Gastrocnemius medialis (tissue), 4 donors: ENCODE measurements at regions not wholly inside any gene's neighbourhood (a gene's known extent, or its start where the extent isn't known, plus 50 kb on each side); places are given as distances from the start of the nearest gene placed in this dataset.

Experiments
- ATAC-seq, 2 donors: fragments of 150-250 bp; one replicate each; pipeline ENCODE4 v1.9.1; 2016
- DNase-seq, 2 donors: peaks; one replicate each; pipeline ENCODE4 v3.0.0-alpha.2; 2019
- H3K27ac ChIP-seq, 4 donors: fragments of 200-600 bp; sonication (generic); 1 replicate in 1 of 4; 2 replicates in 3 of 4; pipeline ENCODE4 v1.5.1; 2016 to 2018; ENCODE audit warnings: mild to moderate bottlenecking in 2 of 4, moderate library complexity in 1 of 4
- H3K27me3 ChIP-seq, 3 donors: fragments of 200-600 bp; sonication (generic) in 2 of 3; 1 replicate in 1 of 3; 2 replicates in 2 of 3; pipeline versions ENCODE4 v1.5.1 to v1.6.0; 2016 to 2019; ENCODE audit warnings: mild to moderate bottlenecking in 1 of 3, moderate library complexity in 1 of 3
- H3K36me3 ChIP-seq, 2 donors: fragments of 200-600 bp; sonication (generic) in 1 of 2; one replicate each; pipeline ENCODE4 v1.5.1; 2017 to 2018
- H3K4me1 ChIP-seq, 2 donors: fragments of 200-600 bp; sonication (generic) in 1 of 2; one replicate each; pipeline ENCODE4 v1.5.1; 2016 to 2017; ENCODE audit warnings: mild to moderate bottlenecking in 2 of 2
- H3K4me3 ChIP-seq, 4 donors: fragments of 200-600 bp; sonication (generic) in 3 of 4; 1 replicate in 1 of 4; 2 replicates in 3 of 4; pipeline ENCODE4 v1.5.1; 2016 to 2019; ENCODE audit warnings: mild to moderate bottlenecking in 2 of 4
- H3K9me3 ChIP-seq, 3 donors: fragments of 200-600 bp; sonication (generic) in 2 of 3; 1 replicate in 1 of 3; 2 replicates in 2 of 3; pipeline ENCODE4 v1.5.1; 2016 to 2019
- POLR2A ChIP-seq, 2 donors: fragments of 450-650 bp; IDR thresholded peaks; one replicate each; pipeline ENCODE4 v1.6.1; 2017; ENCODE audit warnings: antibody characterized with exemption in 2 of 2, mild to moderate bottlenecking in 2 of 2, moderate library complexity in 2 of 2
- in situ Hi-C, 4 donors: fragments of 200-750 bp; cut with MboI; loops; one replicate each; pipeline versions ENCODE4 v1.15.0 to v1.8.0; 2017; ENCODE audit warnings: low sequenced_read_pairs in 4 of 4
- intact Hi-C: fragments of 100-400 bp; cut with DNase I; formaldehyde crosslinking; loops from one replicate; pipeline ENCODE4 v1.15.1; 2023; ENCODE audit warnings: low total_unique reads
- TF ChIP-seq, protein P1 (sequence below), 5 experiments: fragments of 450-650 bp in 3 of 5; fragments of 200-600 bp in 2 of 5; sonication (generic) in 2 of 5; IDR thresholded peaks in 4 of 5; conservative IDR thresholded peaks in 1 of 5; 1 replicate in 4 of 5; 2 replicates in 1 of 5; pipeline ENCODE4 v1.5.1; 2016 to 2019; ENCODE audit warnings: antibody characterized with exemption in 5 of 5, mild to moderate bottlenecking in 3 of 5, moderate library complexity in 3 of 5

GRCh38 chr16:86100205-86101136, 201.5 kb downstream of the IRF8 start:
- no peaks in the 10 kb centered on the region for H3K4me1 ChIP-seq
- in situ Hi-C loops (no loop called here), intact Hi-C loops (no loop called here)
- no peaks in the 10 kb centered on the region for H3K36me3 ChIP-seq
- H3K9me3 ChIP-seq = no peaks in the 10 kb centered on the region
- H3K27me3 ChIP-seq = peaks cover 9 to 26% (median 20%) of the 10 kb centered on the region in 3 donors
- TF ChIP-seq POLR2A (IDR thresholded peaks at IDR 0.05) = no peak
- TF ChIP-seq, protein P1, sequence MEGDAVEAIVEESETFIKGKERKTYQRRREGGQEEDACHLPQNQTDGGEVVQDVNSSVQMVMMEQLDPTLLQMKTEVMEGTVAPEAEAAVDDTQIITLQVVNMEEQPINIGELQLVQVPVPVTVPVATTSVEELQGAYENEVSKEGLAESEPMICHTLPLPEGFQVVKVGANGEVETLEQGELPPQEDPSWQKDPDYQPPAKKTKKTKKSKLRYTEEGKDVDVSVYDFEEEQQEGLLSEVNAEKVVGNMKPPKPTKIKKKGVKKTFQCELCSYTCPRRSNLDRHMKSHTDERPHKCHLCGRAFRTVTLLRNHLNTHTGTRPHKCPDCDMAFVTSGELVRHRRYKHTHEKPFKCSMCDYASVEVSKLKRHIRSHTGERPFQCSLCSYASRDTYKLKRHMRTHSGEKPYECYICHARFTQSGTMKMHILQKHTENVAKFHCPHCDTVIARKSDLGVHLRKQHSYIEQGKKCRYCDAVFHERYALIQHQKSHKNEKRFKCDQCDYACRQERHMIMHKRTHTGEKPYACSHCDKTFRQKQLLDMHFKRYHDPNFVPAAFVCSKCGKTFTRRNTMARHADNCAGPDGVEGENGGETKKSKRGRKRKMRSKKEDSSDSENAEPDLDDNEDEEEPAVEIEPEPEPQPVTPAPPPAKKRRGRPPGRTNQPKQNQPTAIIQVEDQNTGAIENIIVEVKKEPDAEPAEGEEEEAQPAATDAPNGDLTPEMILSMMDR (IDR thresholded peaks at IDR 0.05 in 4 of 5, conservative IDR thresholded peaks at IDR 0.05 in 1 of 5) = no peak
- DNase-seq (no peak), ATAC-seq (no peak)
- H3K27ac ChIP-seq = no peak overlapping the region
- no peak overlapping the region for H3K4me3 ChIP-seq

- in situ Hi-C loops = no loop called here
- ATAC-seq (no peak), DNase-seq (no peak)
- TF ChIP-seq POLR2A (IDR thresholded peaks at IDR 0.05) = no peak
- no peak overlapping the region for H3K4me3 ChIP-seq
- no peaks in the 10 kb centered on the region for H3K36me3 ChIP-seq
- H3K9me3 ChIP-seq = no peaks in the 10 kb centered on the region
- intact Hi-C loops = no loop called here
- H3K4me1 ChIP-seq = no peaks in the 10 kb centered on the region
- H3K27ac ChIP-seq = no peak overlapping the region
- H3K27me3 ChIP-seq = peaks cover 9 to 29% (median 20%) of the 10 kb centered on the region in 3 donors
These were observed 202.4 kb downstream of the IRF8 start for GRCh38 chr16:86101137-86101896.

GRCh38 chr16:86101897-86102157, 202.9 kb downstream of the IRF8 start:
- peaks cover 9 to 29% (median 20%) of the 10 kb centered on the region in 3 donors for H3K27me3 ChIP-seq
- no peak for TF ChIP-seq POLR2A (IDR thresholded peaks at IDR 0.05)
- TF ChIP-seq, protein P1 (IDR thresholded peaks at IDR 0.05 in 4 of 5, conservative IDR thresholded peaks at IDR 0.05 in 1 of 5) = no peak
- no peak overlapping the region for H3K4me3 ChIP-seq
- no peaks in the 10 kb centered on the region for H3K36me3 ChIP-seq
- intact Hi-C loops (no loop called here), in situ Hi-C loops (no loop called here)
- ATAC-seq (no peak), DNase-seq (no peak)
- no peaks in the 10 kb centered on the region for H3K9me3 ChIP-seq
- no peak overlapping the region for H3K27ac ChIP-seq
- no peaks in the 10 kb centered on the region for H3K4me1 ChIP-seq

DNA sequence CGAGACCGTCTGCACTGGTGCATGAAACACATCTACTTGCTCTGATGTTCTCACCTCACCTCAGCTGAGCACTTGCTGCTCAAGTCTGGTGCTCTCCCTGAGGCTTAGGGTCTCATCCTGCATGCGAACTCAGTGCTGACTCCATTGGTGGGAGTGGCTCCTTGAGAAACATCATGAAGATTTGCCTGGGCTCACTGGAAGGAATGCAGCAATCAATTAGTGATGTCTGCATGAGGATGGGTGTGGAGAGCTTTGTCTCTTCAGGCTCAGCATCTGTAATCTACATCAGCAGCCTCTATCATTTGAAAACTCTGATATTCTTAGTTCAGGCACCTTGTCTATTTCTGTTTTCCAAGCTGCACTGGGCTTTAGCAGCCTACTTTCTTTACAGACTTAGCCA, 204.4 kb downstream of the IRF8 start:
- Histone ChIP-seq H3K27me3 (peaks cover 9 to 21% (median 15%) of the 10 kb centered on the region in 3 donors), H3K27ac (no peak overlapping the region), H3K4me3 (no peak overlapping the region), H3K4me1 (no peaks in the 10 kb centered on the region), H3K9me3 (no peaks in the 10 kb centered on the region), H3K36me3 (no peaks in the 10 kb centered on the region)
- in situ Hi-C loops (no loop called here), intact Hi-C loops (no loop called here)
- DNase-seq = no peak
- ATAC-seq = no peak
- TF ChIP-seq, protein P1 (IDR thresholded peaks at IDR 0.05 in 4 of 5, conservative IDR thresholded peaks at IDR 0.05 in 1 of 5) = no peak
- TF ChIP-seq POLR2A (IDR thresholded peaks at IDR 0.05) = no peak

DNA sequence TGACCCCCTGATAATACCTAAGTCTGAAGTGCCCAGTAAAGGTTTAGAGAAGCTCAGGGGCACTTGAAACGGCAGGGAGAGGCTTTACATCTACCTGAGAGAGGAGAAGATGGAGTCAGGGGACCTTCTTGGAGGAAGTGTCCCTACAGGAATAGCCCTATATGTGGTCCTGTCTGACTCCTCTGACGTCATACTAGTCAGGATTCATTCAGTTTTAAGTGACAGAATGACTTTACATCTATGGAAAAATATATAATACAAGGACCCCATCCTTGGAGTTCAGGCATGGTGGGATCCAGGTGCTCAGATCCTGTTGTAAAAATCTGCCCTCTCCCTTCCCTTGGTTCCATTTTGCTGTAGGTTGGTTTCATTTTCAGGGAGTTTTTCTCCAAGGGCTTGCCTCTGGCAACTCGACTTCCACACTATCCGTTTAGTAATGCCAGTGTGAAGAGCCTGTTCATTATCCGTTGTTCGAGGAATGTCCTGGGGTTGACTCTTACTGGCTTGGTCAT, 205.6 kb downstream of the IRF8 start:
- in situ Hi-C loops = no loop called here
- Histone ChIP-seq H3K36me3 (no peaks in the 10 kb centered on the region), H3K4me1 (no peaks in the 10 kb centered on the region), H3K4me3 (no peak overlapping the region), H3K9me3 (no peaks in the 10 kb centered on the region), H3K27ac (no peak overlapping the region), H3K27me3 (peaks cover 9 to 15% (median 15%) of the 10 kb centered on the region in 3 donors)
- TF ChIP-seq, protein P1 (IDR thresholded peaks at IDR 0.05 in 4 of 5, conservative IDR thresholded peaks at IDR 0.05 in 1 of 5) = no peak
- TF ChIP-seq POLR2A (IDR thresholded peaks at IDR 0.05) = no peak
- no peak for DNase-seq
- intact Hi-C loops = no loop called here
- ATAC-seq = no peak
